ENCODE measurements at regions not wholly inside any gene's neighbourhood (a gene's known extent, or its start where the extent isn't known, plus 50 kb on each side); places are given as distances from the start of the nearest gene placed in this dataset.

DNA sequence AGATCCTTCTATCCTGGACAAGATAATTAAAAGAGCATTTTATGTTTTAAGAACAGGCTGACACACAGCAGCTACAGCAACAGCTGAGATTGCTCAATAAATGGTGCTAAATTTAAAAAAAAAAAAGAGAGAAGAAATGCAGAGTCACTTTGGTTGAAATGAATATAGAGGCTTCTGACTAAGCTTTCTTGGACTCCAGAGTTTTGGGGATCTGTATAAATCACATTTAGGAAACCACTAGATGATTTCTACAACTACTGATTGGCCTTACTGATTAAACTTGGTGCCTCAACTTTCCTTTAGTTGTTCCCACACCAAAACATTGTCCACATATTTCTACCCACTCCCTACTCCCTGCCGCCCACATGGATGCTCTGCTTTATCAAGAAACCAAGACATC lies 132.9 kb upstream of the ZBTB20 start:
- TF ChIP-seq CTCF (IDR thresholded peaks at IDR 0.05 in 4 of 5, conservative IDR thresholded peaks at IDR 0.05 in 1 of 5) (no peak), POLR2A (IDR thresholded peaks at IDR 0.05) (no peak)
